Anterior cingulate cortex (tissue), 58 donors: ENCODE measurements at regions not wholly inside any gene's neighbourhood (a gene's known extent, or its start where the extent isn't known, plus 50 kb on each side); places are given as distances from the start of the nearest gene placed in this dataset.
"Not testable (repeated sequence)": the region's sequence is repeated elsewhere in the genome, so short reads cannot be mapped to it uniquely, and the experiment has no call there.

ENCODE experiments used
- DNase-seq, 58 donors: peaks; one replicate each; lab custom pipeline; 2025; lab: John Stamatoyannopoulos, UW

GRCh38 chr21:9873096-9873495 lies 648.3 kb upstream of the TPTE start:
- DNase-seq = not testable (repeated sequence)

- not testable (repeated sequence) for DNase-seq
Observed at GRCh38 chr21:9874136-9874535, 647.2 kb upstream of the TPTE start.

DNA sequence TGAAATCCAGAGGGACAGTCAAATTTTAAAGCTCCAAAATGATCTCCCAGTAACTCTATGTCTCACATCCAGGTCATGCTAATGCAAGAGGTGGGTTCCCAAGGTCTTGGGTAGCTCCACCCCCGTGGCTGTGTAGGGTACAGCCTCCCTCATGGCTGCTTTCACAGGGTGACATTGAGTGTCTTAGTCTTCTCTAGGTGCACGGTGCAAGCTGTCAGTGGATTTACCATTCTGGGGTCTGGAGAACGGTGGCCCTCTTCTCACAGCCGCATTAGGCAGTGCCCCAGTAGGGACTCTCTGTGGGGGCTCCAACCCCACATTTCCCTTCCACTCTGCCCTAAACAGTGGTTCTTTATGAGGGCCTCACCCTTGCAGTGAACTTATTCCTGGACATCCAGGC lies 640.0 kb upstream of the TPTE start:
- DNase-seq = not testable (repeated sequence)

- not testable (repeated sequence) for DNase-seq
Observed at GRCh38 chr21:9883047-9883446, 638.3 kb upstream of the TPTE start.

DNA sequence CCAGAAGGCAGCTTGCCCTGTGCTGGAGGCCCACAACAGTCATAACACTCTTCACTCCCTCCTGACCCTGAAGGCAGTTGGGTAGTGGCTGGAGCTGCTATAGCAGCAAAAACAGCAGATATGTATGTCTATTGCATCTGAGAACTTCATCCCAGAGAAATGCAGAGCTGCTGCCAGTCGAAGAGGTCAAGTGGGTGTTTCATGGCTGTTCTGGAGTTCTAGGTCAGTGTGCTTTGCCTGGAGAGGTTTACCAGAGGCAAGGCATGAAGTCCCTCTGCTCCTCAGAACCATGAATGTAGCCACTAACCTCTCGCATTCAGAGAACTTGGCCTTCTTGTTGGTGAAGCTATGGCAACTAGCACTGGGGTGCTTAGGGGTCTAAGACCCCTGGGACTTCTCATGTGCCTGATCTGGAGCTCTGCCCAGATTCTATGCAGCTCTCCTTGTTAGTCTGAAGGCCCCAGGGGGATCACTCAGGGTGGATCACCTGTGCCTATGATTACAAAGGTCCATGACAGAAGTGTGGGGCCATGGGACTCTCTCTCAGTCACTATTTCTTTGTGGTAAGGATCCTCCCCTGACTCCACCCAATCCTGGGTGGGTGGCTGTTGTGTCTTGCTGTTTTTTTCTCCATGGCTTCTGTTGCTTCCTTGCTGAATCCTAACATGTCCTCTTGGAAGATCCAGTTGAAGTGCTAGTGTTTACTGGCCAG lies 637.7 kb upstream of the TPTE start:
- DNase-seq = not testable (repeated sequence)

- not testable (repeated sequence) for DNase-seq
Observed at GRCh38 chr21:9888500-9888899, 632.9 kb upstream of the TPTE start.

GRCh38 chr21:9903579-9903978 lies 617.8 kb upstream of the TPTE start:
- DNase-seq = not testable (repeated sequence)

GRCh38 chr21:9914135-9914534 lies 607.2 kb upstream of the TPTE start:
- not testable (repeated sequence) for DNase-seq

- DNase-seq = not testable (repeated sequence)
Observed at GRCh38 chr21:9919446-9919845, 601.9 kb upstream of the TPTE start.

- not testable (repeated sequence) for DNase-seq
Observed at GRCh38 chr21:9943639-9944038, 577.7 kb upstream of the TPTE start.

DNA sequence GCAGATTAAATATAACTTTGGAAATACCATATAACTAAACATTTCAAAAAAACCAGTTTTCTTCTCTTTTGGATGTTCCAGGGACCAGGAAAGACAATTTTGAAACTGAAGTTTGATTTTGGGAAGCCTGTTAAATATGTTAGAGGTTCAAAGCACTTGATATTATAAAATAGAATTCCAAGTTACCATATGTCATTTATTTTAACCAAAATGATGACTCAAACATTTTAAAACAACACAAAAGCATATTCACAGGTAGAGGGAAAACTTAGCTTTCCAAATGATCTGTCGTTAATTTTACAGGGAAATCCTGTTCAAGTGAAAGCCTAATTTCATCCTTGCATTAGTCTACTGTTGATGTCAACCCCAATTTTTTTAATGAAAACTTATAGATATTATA lies 575.3 kb upstream of the TPTE start:
- DNase-seq = not testable (repeated sequence)

DNA sequence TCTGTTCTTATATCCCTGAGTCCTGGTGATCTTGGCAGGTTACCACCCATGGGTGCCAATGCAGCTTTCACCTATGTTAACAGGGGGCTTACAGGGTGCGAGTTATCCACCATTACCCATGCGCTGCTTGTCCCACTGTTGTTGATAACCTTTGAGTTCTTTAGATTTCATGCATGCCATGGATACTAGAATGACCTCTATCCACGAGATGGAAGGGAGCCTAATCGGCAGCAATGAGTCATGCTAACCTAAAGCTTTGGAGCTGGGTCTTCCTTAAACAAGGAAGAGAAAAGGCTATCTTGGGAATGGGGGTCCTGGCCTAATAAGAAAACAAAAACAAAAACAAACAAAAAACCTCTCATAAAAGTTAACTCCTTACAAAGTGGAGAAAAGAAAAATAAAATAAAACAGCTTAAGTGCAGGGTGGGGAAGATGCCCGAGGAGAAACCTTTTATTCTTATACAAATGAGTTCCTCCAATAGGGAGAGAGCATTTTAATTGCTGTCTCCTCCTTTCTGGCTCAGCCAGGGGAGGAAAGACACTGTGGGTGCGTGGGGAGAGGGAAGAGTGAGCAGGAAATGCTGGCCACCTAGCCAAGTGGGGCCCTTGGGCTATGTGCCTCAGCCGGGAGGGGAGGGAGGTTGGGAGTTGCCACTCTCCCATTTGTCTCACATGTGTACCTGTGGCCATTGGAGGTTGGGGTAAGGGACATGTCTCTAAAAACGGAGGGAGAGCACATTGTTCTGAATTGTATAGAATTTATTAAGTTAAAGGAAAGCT lies 571.7 kb upstream of the TPTE start:
- not testable (repeated sequence) for DNase-seq

GRCh38 chr21:9950363-9950762 lies 571.0 kb upstream of the TPTE start:
- not testable (repeated sequence) for DNase-seq

- DNase-seq = not testable (repeated sequence)
Observed at GRCh38 chr21:9958791-9959190, 562.6 kb upstream of the TPTE start.

- not testable (repeated sequence) for DNase-seq
Observed at GRCh38 chr21:9959220-9959964, 562.0 kb upstream of the TPTE start.

- DNase-seq = not testable (repeated sequence)
Observed at GRCh38 chr21:9969399-9969798, 552.0 kb upstream of the TPTE start.

- not testable (repeated sequence) for DNase-seq
Observed at GRCh38 chr21:9972018-9972417, 549.4 kb upstream of the TPTE start.

- not testable (repeated sequence) for DNase-seq
Observed at GRCh38 chr21:9978371-9978770, 543.0 kb upstream of the TPTE start.

- DNase-seq = not testable (repeated sequence)
Observed at GRCh38 chr21:9997507-9997906, 523.9 kb upstream of the TPTE start.

GRCh38 chr21:10002762-10003313 lies 518.5 kb upstream of the TPTE start:
- not testable (repeated sequence) for DNase-seq

- DNase-seq = not testable (repeated sequence)
Observed at GRCh38 chr21:10005791-10006190, 515.6 kb upstream of the TPTE start.
